HL-60/S4 treated with retinoic acid at 250 ng/mL for 4 days and 3 days (cell line): ENCODE measurements at regions not wholly inside any gene's neighbourhood (a gene's known extent, or its start where the extent isn't known, plus 50 kb on each side); places are given as distances from the start of the nearest gene placed in this dataset.

Source experiments
- in situ Hi-C: fragments of 300-500 bp; cut with MboI; formaldehyde crosslinking; loops from 2 replicates; pipeline ENCODE4 v1.7.0; 2022; ENCODE audit warnings: low sequenced_read_pairs

GRCh38 chr6:10060004-10060403, 354.9 kb downstream of the TFAP2A start:
- in situ Hi-C loops: no loop called here

GRCh38 chr6:10054672-10055071, 360.2 kb downstream of the TFAP2A start:
- in situ Hi-C loops: no loop called here

- in situ Hi-C loops: no loop called here
These were observed 363.6 kb downstream of the TFAP2A start for GRCh38 chr6:10051283-10051682.

- in situ Hi-C loops: no loop called here
These were observed 366.2 kb downstream of the TFAP2A start for GRCh38 chr6:10048370-10049297.

- in situ Hi-C loops: no loop called here
These were observed 372.6 kb downstream of the TFAP2A start for GRCh38 chr6:10042280-10042679.

- in situ Hi-C loops: no loop called here
These were observed 381.5 kb downstream of the TFAP2A start for GRCh38 chr6:10033223-10033829.

- in situ Hi-C loops: no loop called here
These were observed 383.3 kb downstream of the TFAP2A start for GRCh38 chr6:10031617-10032016.

- in situ Hi-C loops: no loop called here
These were observed 383.8 kb downstream of the TFAP2A start for GRCh38 chr6:10030942-10031537.

GRCh38 chr6:10028222-10028621, 386.7 kb downstream of the TFAP2A start:
- in situ Hi-C loops: no loop called here

- in situ Hi-C loops: no loop called here
These were observed 395.0 kb downstream of the TFAP2A start for GRCh38 chr6:10019851-10020250.

GRCh38 chr6:10014557-10014956, 400.3 kb downstream of the TFAP2A start:
- in situ Hi-C loops: no loop called here

GRCh38 chr6:10000551-10000950, 414.3 kb downstream of the TFAP2A start:
- in situ Hi-C loops: no loop called here

- in situ Hi-C loops: no loop called here
These were observed 415.1 kb downstream of the TFAP2A start for GRCh38 chr6:9999796-10000195.

- in situ Hi-C loops: no loop called here
These were observed 428.6 kb downstream of the TFAP2A start for GRCh38 chr6:9986273-9986672.

- in situ Hi-C loops: no loop called here
These were observed 429.4 kb downstream of the TFAP2A start for GRCh38 chr6:9985481-9985880.

GRCh38 chr6:9984607-9985006, 430.3 kb downstream of the TFAP2A start:
- in situ Hi-C loops: no loop called here

- in situ Hi-C loops: no loop called here
These were observed 431.7 kb downstream of the TFAP2A start for GRCh38 chr6:9983168-9983567.

GRCh38 chr6:9982215-9982614, 432.7 kb downstream of the TFAP2A start:
- in situ Hi-C loops: no loop called here

GRCh38 chr6:9979996-9980395, 434.9 kb downstream of the TFAP2A start:
- in situ Hi-C loops: no loop called here

- in situ Hi-C loops: no loop called here
These were observed 436.4 kb downstream of the TFAP2A start for GRCh38 chr6:9978480-9978879.

GRCh38 chr6:9977411-9977810, 437.5 kb downstream of the TFAP2A start:
- in situ Hi-C loops: no loop called here

GRCh38 chr6:9961646-9962045, 453.2 kb downstream of the TFAP2A start:
- in situ Hi-C loops: no loop called here
